C4-2B (cell line): ENCODE measurements at regions not wholly inside any gene's neighbourhood (a gene's known extent, or its start where the extent isn't known, plus 50 kb on each side); places are given as distances from the start of the nearest gene placed in this dataset.
"Not testable (repeated sequence)": the region's sequence is repeated elsewhere in the genome, so short reads cannot be mapped to it uniquely, and the experiment has no call there.

Experiments used
- H3K27ac ChIP-seq: fragments of 450-650 bp; 2 replicates; pipeline ENCODE4 v1.5.1; 2017
- CTCF ChIP-seq: fragments of 450-650 bp; conservative IDR thresholded peaks from 2 replicates; pipeline ENCODE4 v1.5.1; 2017; ENCODE audit warnings: mild to moderate bottlenecking
- ZFX ChIP-seq: fragments of 450-650 bp; IDR thresholded peaks from 2 replicates; pipeline ENCODE4 v1.6.1; 2017

- not testable (repeated sequence) for H3K27ac ChIP-seq
These were observed 58.7 kb downstream of the POU5F2 start for GRCh38 chr5:93682471-93683404.

- TF ChIP-seq ZFX = no peak
- peak; percentile 52 for TF ChIP-seq CTCF
- no peak overlapping the region for H3K27ac ChIP-seq
These were observed 60.0 kb downstream of the POU5F2 start for GRCh38 chr5:93681432-93681831.

GRCh38 chr5:93677359-93677891, 64.0 kb downstream of the POU5F2 start:
- H3K27ac ChIP-seq = peak overlapping the region; percentile 11
- no peak for TF ChIP-seq CTCF
- TF ChIP-seq ZFX = no peak

- TF ChIP-seq CTCF (no peak), ZFX (no peak)
- no peak overlapping the region for H3K27ac ChIP-seq
These were observed 64.7 kb downstream of the POU5F2 start for GRCh38 chr5:93676704-93677103.

GRCh38 chr5:93675460-93676450, 65.6 kb downstream of the POU5F2 start:
- H3K27ac ChIP-seq = no peak overlapping the region
- no peak for TF ChIP-seq ZFX
- TF ChIP-seq CTCF = no peak

- no peak overlapping the region for H3K27ac ChIP-seq
- no peak for TF ChIP-seq ZFX
- TF ChIP-seq CTCF = no peak
These were observed 66.4 kb downstream of the POU5F2 start for GRCh38 chr5:93674866-93675459.

- TF ChIP-seq CTCF (no peak), ZFX (no peak)
- no peak overlapping the region for H3K27ac ChIP-seq
These were observed 67.3 kb downstream of the POU5F2 start for GRCh38 chr5:93674138-93674537.
